H9 (cell line): ENCODE measurements at regions not wholly inside any gene's neighbourhood (a gene's known extent, or its start where the extent isn't known, plus 50 kb on each side); places are given as distances from the start of the nearest gene placed in this dataset.

Experiments used
- DNase-seq: peaks from one replicate; pipeline ENCODE4 v3.0.0-alpha.2; 2017
- H2AFZ ChIP-seq: one replicate; pipeline ENCODE4 v1.6.1; 2013; ENCODE audit warnings: mild to moderate bottlenecking, low read length, control low read depth, moderate library complexity
- H2AK5ac ChIP-seq: 2 replicates; pipeline ENCODE4 v1.6.1; 2013; ENCODE audit warnings: low read length, control low read depth, mixed read lengths; ENCODE audit not compliant: insufficient read length
- H2BK120ac ChIP-seq: one replicate; pipeline ENCODE4 v1.6.1; 2013; ENCODE audit warnings: low read depth, mild to moderate bottlenecking, low read length, control low read depth, inconsistent platforms; ENCODE audit not compliant: poor library complexity, severe bottlenecking
- H2BK12ac ChIP-seq: 2 replicates; pipeline ENCODE4 v1.6.1; 2013; ENCODE audit warnings: low read length, control low read depth, mixed read lengths, low read depth; ENCODE audit not compliant: insufficient read length
- H2BK15ac ChIP-seq: 2 replicates; pipeline ENCODE4 v1.6.1; 2013; ENCODE audit warnings: low read depth, low read length, control low read depth
- H2BK20ac ChIP-seq: one replicate; pipeline ENCODE4 v1.6.1; 2013; ENCODE audit warnings: low read depth, mild to moderate bottlenecking, low read length, control low read depth, inconsistent platforms; ENCODE audit not compliant: poor library complexity, severe bottlenecking
- H2BK5ac ChIP-seq: 2 replicates; pipeline ENCODE4 v1.6.1; 2013; ENCODE audit warnings: low read length, control low read depth, mixed read lengths; ENCODE audit not compliant: insufficient read length
- H3K14ac ChIP-seq: 2 replicates; pipeline ENCODE4 v1.6.1; 2013; ENCODE audit warnings: low read length, control low read depth; ENCODE audit not compliant: insufficient read depth
- H3K18ac ChIP-seq: 2 replicates; pipeline ENCODE4 v1.6.1; 2013; ENCODE audit warnings: low read depth, mild to moderate bottlenecking, mixed read lengths, low read length, control low read depth; ENCODE audit not compliant: insufficient read length
- H3K23ac ChIP-seq: 2 replicates; pipeline ENCODE4 v1.6.1; 2013; ENCODE audit warnings: low read length, control low read depth, mixed read lengths, low read depth; ENCODE audit not compliant: insufficient read length
- H3K23me2 ChIP-seq: 2 replicates; pipeline ENCODE4 v1.6.1; 2013; ENCODE audit warnings: low read depth, mild to moderate bottlenecking, mixed read lengths, low read length, control low read depth; ENCODE audit not compliant: insufficient read length, poor library complexity, severe bottlenecking
- H3K27ac ChIP-seq: 2 replicates; pipeline ENCODE4 v1.5.1; 2013; ENCODE audit warnings: low read length, control low read depth, mixed read lengths, low read depth; ENCODE audit not compliant: insufficient read length
- H3K27me3 ChIP-seq: 2 replicates; pipeline ENCODE4 v1.6.1; 2013; ENCODE audit warnings: low read length, control low read depth, inconsistent platforms; ENCODE audit not compliant: insufficient read depth
- H3K4ac ChIP-seq: 2 replicates; pipeline ENCODE4 v1.6.1; 2013; ENCODE audit warnings: low read depth, mild to moderate bottlenecking, control low read depth, inconsistent platforms, low read length, moderate library complexity
- H3K4me1 ChIP-seq: 2 replicates; pipeline ENCODE4 v1.6.1; 2013; ENCODE audit warnings: low read length, control low read depth, inconsistent platforms; ENCODE audit not compliant: insufficient read depth
- H3K4me2 ChIP-seq: 2 replicates; pipeline ENCODE4 v1.6.1; 2013; ENCODE audit warnings: low read length, control low read depth, mixed read lengths; ENCODE audit not compliant: insufficient read length, insufficient read depth
- H3K56ac ChIP-seq: 2 replicates; pipeline ENCODE4 v1.6.1; 2013; ENCODE audit warnings: low read depth, mild to moderate bottlenecking, mixed read lengths, low read length, control low read depth; ENCODE audit not compliant: insufficient read length
- H3K79me1 ChIP-seq: 2 replicates; pipeline ENCODE4 v1.6.1; 2013; ENCODE audit warnings: low read depth, mild to moderate bottlenecking, moderate library complexity, low read length, control low read depth, inconsistent platforms; ENCODE audit not compliant: insufficient read depth, poor library complexity, severe bottlenecking
- H3K79me2 ChIP-seq: 2 replicates; pipeline ENCODE4 v1.6.1; 2013; ENCODE audit warnings: low read length, control low read depth, inconsistent platforms; ENCODE audit not compliant: insufficient read depth
- H3K9ac ChIP-seq: 2 replicates; pipeline ENCODE4 v1.6.1; 2013; ENCODE audit warnings: low read length, control low read depth, mixed read lengths; ENCODE audit not compliant: insufficient read length; ENCODE audit errors: extremely low read depth
- H3K9me3 ChIP-seq: one replicate; pipeline ENCODE4 v1.6.1; 2013; ENCODE audit warnings: low read depth, low read length, inconsistent platforms; ENCODE audit not compliant: control insufficient read depth
- H3T11ph ChIP-seq: one replicate; pipeline ENCODE4 v1.6.1; 2013; ENCODE audit warnings: mild to moderate bottlenecking, low read length, control low read depth, inconsistent platforms
- H4K20me1 ChIP-seq: one replicate; pipeline ENCODE4 v1.6.1; 2013; ENCODE audit not compliant: control insufficient read depth, insufficient read length, insufficient read depth
- H4K5ac ChIP-seq: 2 replicates; pipeline ENCODE4 v1.6.1; 2013; ENCODE audit warnings: low read depth, mild to moderate bottlenecking, mixed read lengths, low read length, control low read depth; ENCODE audit not compliant: insufficient read length
- H4K8ac ChIP-seq: replicated peaks from 2 replicates; pipeline ENCODE4 v1.6.1; 2013; ENCODE audit warnings: low read length, control low read depth, mixed read lengths, low read depth; ENCODE audit not compliant: insufficient read length
- H4K91ac ChIP-seq: 2 replicates; pipeline ENCODE4 v1.6.1; 2013; ENCODE audit warnings: low read depth, mild to moderate bottlenecking, moderate library complexity, mixed read lengths, low read length, control low read depth; ENCODE audit not compliant: insufficient read length
- H3K27ac Mint-ChIP-seq, 3 experiments: 2 replicates in 2 of 3; 3 replicates in 1 of 3; pipeline ENCODE4 v1.8.0; 2020 to 2021; ENCODE audit warnings: mixed read lengths in 3 of 3, mild to moderate bottlenecking in 1 of 3, moderate library complexity in 1 of 3
- H3K27me3 Mint-ChIP-seq: 2 replicates; pipeline ENCODE4 v1.8.0; 2021; ENCODE audit warnings: low read depth, mild to moderate bottlenecking, moderate library complexity, mixed read lengths
- H3K36me3 Mint-ChIP-seq, 3 experiments: 2 replicates in 2 of 3; 3 replicates in 1 of 3; pipeline ENCODE4 v1.8.0; 2020 to 2021; ENCODE audit warnings: low read depth in 3 of 3, mixed read lengths in 3 of 3; ENCODE audit not compliant: insufficient read depth in 1 of 3
- H3K4me1 Mint-ChIP-seq, 2 experiments: 2 replicates each; pipeline ENCODE4 v1.8.0; 2020; ENCODE audit warnings: mixed read lengths in 2 of 2
- H3K4me3 Mint-ChIP-seq, 2 experiments: 2 replicates in 1 of 2; 3 replicates in 1 of 2; pipeline ENCODE4 v1.8.0; 2020 to 2021; ENCODE audit warnings: mild to moderate bottlenecking in 2 of 2, mixed read lengths in 2 of 2, moderate library complexity in 1 of 2
- H3K9me3 Mint-ChIP-seq, 2 experiments: 2 replicates in 1 of 2; 3 replicates in 1 of 2; pipeline ENCODE4 v1.8.0; 2020; ENCODE audit warnings: mild to moderate bottlenecking in 2 of 2, mixed read lengths in 2 of 2, moderate library complexity in 1 of 2
- CTCF ChIP-seq: fragments of 200-600 bp; sonication (generic); conservative IDR thresholded peaks from 3 replicates; pipeline ENCODE4 v1.8.0; 2021; ENCODE audit warnings: antibody characterized with exemption, mild to moderate bottlenecking
- WGBS: extraction: QIAGEN DNeasy Blood & Tissue Kit; methylation state at CpG from one replicate; pipeline ENCODE4 v1.1.7; 2013; ENCODE audit warnings: missing lambda C conversion rate, low lambda C conversion rate, mixed read lengths; ENCODE audit not compliant: insufficient read length; ENCODE audit errors: extremely low coverage; 5-methylcytosine and 5-hydroxymethylcytosine counted together

GRCh38 chr16:73163238-73163815, 115.4 kb upstream of the ZFHX3 start:
- Histone ChIP-seq H3T11ph (no peak overlapping the region), H3K9ac (no peak overlapping the region), H3K27ac (no peak overlapping the region), H3K79me1 (no peaks in the 10 kb centered on the region), H3K27me3 (no peaks in the 10 kb centered on the region), H2BK5ac (no peak overlapping the region), H4K20me1 (no peaks in the 10 kb centered on the region), H2AFZ (no peak overlapping the region), H3K23ac (no peak overlapping the region), H2AK5ac (no peak overlapping the region), H3K18ac (no peak overlapping the region), H2BK120ac (no peak overlapping the region), H2BK20ac (no peak overlapping the region), H4K91ac (no peak overlapping the region), H3K14ac (no peak overlapping the region), H2BK12ac (no peak overlapping the region), H3K9me3 (no peaks in the 10 kb centered on the region), H3K4ac (no peak overlapping the region), H3K4me1 (no peaks in the 10 kb centered on the region), H4K5ac (no peak overlapping the region), H4K8ac (no peak overlapping the region), H3K56ac (no peak overlapping the region), H3K79me2 (no peaks in the 10 kb centered on the region), H2BK15ac (no peak overlapping the region), H3K23me2 (no peaks in the 10 kb centered on the region), H3K4me2 (no peak overlapping the region)
- no peak for TF ChIP-seq CTCF
- H3K4me1 Mint-ChIP-seq = peaks cover 0 to 4% of the 10 kb centered on the region in 2 experiments; a peak in 2 of 4 replicates
- no peak overlapping the region for H3K27ac Mint-ChIP-seq
- peaks cover 15% of the 10 kb centered on the region for H3K27me3 Mint-ChIP-seq
- no peaks in the 10 kb centered on the region; a peak in 1 of 5 replicates for H3K9me3 Mint-ChIP-seq
- no CpG with 5 or more reads among the region's 5 CpGs for WGBS
- no peaks in the 10 kb centered on the region for H3K36me3 Mint-ChIP-seq
- H3K4me3 Mint-ChIP-seq = no peak overlapping the region
- no peak for DNase-seq
